Posterior vena cava (tissue), 2 donors: ENCODE measurements at regions not wholly inside any gene's neighbourhood (a gene's known extent, or its start where the extent isn't known, plus 50 kb on each side); places are given as distances from the start of the nearest gene placed in this dataset.
"Not testable (repeated sequence)": the region's sequence is repeated elsewhere in the genome, so short reads cannot be mapped to it uniquely, and the experiment has no call there.

Source experiments
- DNase-seq: peaks from one replicate; pipeline ENCODE4 v3.0.0-alpha.2; 2020; ENCODE audit warnings: low spot score
- intact Hi-C, 2 donors: fragments of 100-400 bp; cut with DNase I; formaldehyde crosslinking; loops; one replicate each; pipeline versions ENCODE4 v1.14.1 to v1.14.2; 2022 to 2023
- donor health status: DM: yes; HTN: yes; CAD: no.
- donor health status: DM: yes; HTN: yes; CAD: no.

GRCh38 chr9:88819476-88819875 lies 171.8 kb upstream of the S1PR3 start:
- no peak for DNase-seq
- intact Hi-C loops: no loop called here

GRCh38 chr9:88820055-88820454 lies 171.2 kb upstream of the S1PR3 start:
- intact Hi-C loops: no loop called here

GRCh38 chr9:88821033-88821745 lies 170.1 kb upstream of the S1PR3 start:
- no peak for DNase-seq
- intact Hi-C loops: no loop called here

More at GRCh38 chr9:88820055-88820454, 171.2 kb upstream of the S1PR3 start:
- no peak for DNase-seq

GRCh38 chr9:88821746-88822106 lies 169.5 kb upstream of the S1PR3 start:
- intact Hi-C loops: no loop called here
- DNase-seq: no peak

- DNase-seq: no peak
- intact Hi-C loops: no loop called here
These were observed 166.6 kb upstream of the S1PR3 start for GRCh38 chr9:88824711-88825110.

- no peak for DNase-seq
- intact Hi-C loops: no loop called here
These were observed 165.1 kb upstream of the S1PR3 start for GRCh38 chr9:88826181-88826580.

GRCh38 chr9:88826771-88827181 lies 164.5 kb upstream of the S1PR3 start:
- intact Hi-C loops: no loop called here
- DNase-seq: no peak

GRCh38 chr9:88828018-88828417 lies 163.2 kb upstream of the S1PR3 start:
- DNase-seq: no peak
- intact Hi-C loops: no loop called here

- no peak for DNase-seq
- intact Hi-C loops: no loop called here
These were observed 162.7 kb upstream of the S1PR3 start for GRCh38 chr9:88828492-88828974.

GRCh38 chr9:88829276-88829675 lies 162.0 kb upstream of the S1PR3 start:
- DNase-seq: no peak
- intact Hi-C loops: no loop called here

- DNase-seq: no peak
- intact Hi-C loops: no loop called here
These were observed 159.4 kb upstream of the S1PR3 start for GRCh38 chr9:88831713-88832407.

GRCh38 chr9:88833946-88834345 lies 157.3 kb upstream of the S1PR3 start:
- intact Hi-C loops: no loop called here
- no peak for DNase-seq

GRCh38 chr9:88835038-88835466 lies 156.2 kb upstream of the S1PR3 start:
- no peak for DNase-seq
- intact Hi-C loops: no loop called here

- no peak for DNase-seq
- intact Hi-C loops: no loop called here
These were observed 155.5 kb upstream of the S1PR3 start for GRCh38 chr9:88835772-88836171.

- intact Hi-C loops: no loop called here
- DNase-seq: no peak
These were observed 153.5 kb upstream of the S1PR3 start for GRCh38 chr9:88837731-88838130.

- intact Hi-C loops, DNase-seq: not testable (repeated sequence)
These were observed 141.4 kb upstream of the S1PR3 start for GRCh38 chr9:88849878-88850277.

- intact Hi-C loops: no loop called here
- no peak for DNase-seq
These were observed 138.5 kb upstream of the S1PR3 start for GRCh38 chr9:88852794-88853193.

GRCh38 chr9:88870627-88871026 lies 120.6 kb upstream of the S1PR3 start:
- intact Hi-C loops: no loop called here
- no peak for DNase-seq

GRCh38 chr9:88871669-88872068 lies 119.6 kb upstream of the S1PR3 start:
- DNase-seq: no peak
- intact Hi-C loops: loop anchor here in 1 of 2 donors (2.0 kb wide), 1 partner anchor 245 kb away; no protein-coding TSS in a partner anchor

GRCh38 chr9:88872192-88872946 lies 118.9 kb upstream of the S1PR3 start:
- intact Hi-C loops: loop anchor here in 1 of 2 donors (2.0 kb wide), 1 partner anchor 246 kb away; no protein-coding TSS in a partner anchor

More at GRCh38 chr9:88872192-88872946, 118.9 kb upstream of the S1PR3 start:
- no peak for DNase-seq
